OCI-LY1 (cell line): ENCODE measurements at regions not wholly inside any gene's neighbourhood (a gene's known extent, or its start where the extent isn't known, plus 50 kb on each side); places are given as distances from the start of the nearest gene placed in this dataset.

Experiments
- CTCF ChIP-seq: fragments of 200-600 bp; sonication (generic), shearing (Covaris generic); IDR thresholded peaks from 2 replicates; pipeline ENCODE4 v1.5.1; 2017; ENCODE audit warnings: mild to moderate bottlenecking, antibody characterized with exemption, low read length, moderate library complexity, mixed read lengths
- EZH2 ChIP-seq: fragments of 200-600 bp; sonication (generic), shearing (Covaris generic); IDR thresholded peaks from 2 replicates; pipeline ENCODE4 v1.8.0; 2017; ENCODE audit warnings: borderline replicate concordance, mixed run types, mild to moderate bottlenecking, antibody characterized with exemption, low read length, moderate library complexity, mixed read lengths

- TF ChIP-seq CTCF (no peak), EZH2 (no peak)
These were observed 937.0 kb upstream of the ALCAM start for GRCh38 chr3:104429727-104430126.
